Skin of body (tissue), 2 donors: ENCODE measurements at regions not wholly inside any gene's neighbourhood (a gene's known extent, or its start where the extent isn't known, plus 50 kb on each side); places are given as distances from the start of the nearest gene placed in this dataset. TPM values are rescaled to one million over a fixed set of nuclear protein-coding genes. Genes with fewer than 3 reads are reported as not detected.
"Not testable (repeated sequence)": the region's sequence is repeated elsewhere in the genome, so short reads cannot be mapped to it uniquely, and the experiment has no call there.

Experiments used
- DNase-seq: peaks from one replicate; lab custom pipeline; 2025; lab: John Stamatoyannopoulos, UW
- small RNA-seq: library from RNA; depleted of rRNA; stranded (forward); fragments of <200 nt; gene quantifications from one replicate; pipeline ENCODE3, GENCODE V24; 2014; ENCODE audit warnings: low replicate concordance

DNA sequence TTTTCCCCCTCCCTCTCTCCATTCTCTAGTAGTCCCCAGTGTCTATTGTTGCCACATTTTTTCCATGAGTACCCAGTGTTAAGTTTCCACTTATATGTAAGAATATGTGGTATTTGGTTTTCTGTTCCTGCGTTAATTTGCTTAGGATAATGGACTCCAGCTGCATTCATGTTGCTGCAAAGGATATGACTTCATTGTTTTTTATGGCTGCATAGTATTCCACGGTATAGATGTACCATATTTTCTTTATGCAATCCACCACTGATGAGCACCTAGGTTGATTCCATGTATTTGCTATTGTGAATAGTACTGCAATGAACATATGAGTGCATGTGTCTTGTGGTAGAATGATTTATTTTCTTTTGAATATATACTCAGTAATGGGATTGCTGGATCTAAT, 77.4 kb upstream of the MEGF10 start:
- DNase-seq = no peak

DNA sequence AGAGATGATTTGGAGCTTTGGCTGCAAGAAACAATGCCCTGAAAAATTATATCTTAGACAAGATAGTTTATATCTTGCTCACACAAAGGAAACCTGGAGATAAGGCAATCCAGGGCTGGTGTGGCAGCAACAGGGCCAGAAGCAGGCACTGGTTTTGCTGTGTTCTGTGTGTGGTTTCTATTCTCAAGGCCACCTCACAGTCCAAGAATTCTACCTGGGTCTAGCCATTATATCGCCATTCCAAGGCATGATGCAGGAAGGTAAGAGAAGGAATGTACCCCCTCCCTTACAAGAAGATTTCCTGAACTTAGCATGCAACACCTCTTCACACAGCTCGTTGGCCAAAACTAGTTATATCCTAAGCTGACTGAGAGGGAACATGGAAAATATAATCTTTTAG, 74.5 kb upstream of the MEGF10 start:
- no peak for DNase-seq

DNA sequence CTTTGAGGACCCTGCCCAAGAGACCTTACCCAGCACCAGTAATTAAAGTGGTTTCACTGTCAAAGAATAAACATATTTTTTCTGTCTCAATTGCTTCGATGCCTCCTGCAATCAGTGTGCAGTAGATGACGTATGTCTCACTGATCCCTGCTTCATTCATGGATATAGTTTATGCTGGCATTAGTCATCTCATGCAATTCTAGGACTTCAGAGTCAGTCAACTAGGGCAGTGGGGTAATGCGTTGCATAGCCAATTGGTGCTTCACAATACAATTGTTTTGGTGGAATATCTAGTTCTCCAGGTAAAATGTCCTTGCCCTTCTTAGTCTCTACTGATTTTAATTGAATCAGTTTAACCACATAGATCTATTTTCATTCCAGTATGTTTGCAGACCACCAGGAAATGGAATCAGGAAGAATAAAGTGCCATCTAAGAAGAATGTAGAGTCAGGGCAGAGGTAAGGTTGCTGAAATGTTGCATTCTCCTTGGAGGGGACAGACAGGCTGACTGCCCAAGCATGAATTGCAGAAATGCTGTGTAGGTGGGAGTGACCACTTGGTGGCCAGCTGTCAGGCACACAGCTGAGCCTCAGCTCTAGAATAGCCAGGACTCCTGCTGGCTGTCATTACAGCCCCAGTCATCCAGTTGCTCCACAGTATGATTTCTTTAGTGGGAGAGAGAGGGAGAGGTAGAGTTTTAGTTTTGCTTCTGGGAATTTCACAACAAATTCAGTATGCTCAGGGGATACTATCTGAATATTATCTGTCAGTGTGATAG, 73.5 kb upstream of the MEGF10 start:
- no peak for DNase-seq

DNA sequence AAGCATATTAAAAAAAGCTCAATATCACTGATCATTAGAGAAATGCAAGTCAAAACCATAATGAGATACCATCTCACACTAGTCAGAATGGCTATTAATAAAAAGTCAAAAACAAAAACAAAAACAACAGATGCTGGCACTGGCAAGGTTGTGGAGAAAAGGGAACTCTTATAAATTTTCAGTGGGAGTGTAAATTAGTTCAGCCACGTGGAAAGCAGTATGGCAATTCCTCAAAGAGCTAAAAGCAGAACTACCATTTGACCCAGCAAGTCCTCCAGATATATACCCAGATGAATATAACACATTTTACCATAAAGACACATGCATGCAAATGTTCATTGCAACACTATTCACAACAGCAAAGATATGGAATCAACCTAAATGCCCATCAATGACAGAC, 68.7 kb upstream of the MEGF10 start:
- not testable (repeated sequence) for DNase-seq

DNA sequence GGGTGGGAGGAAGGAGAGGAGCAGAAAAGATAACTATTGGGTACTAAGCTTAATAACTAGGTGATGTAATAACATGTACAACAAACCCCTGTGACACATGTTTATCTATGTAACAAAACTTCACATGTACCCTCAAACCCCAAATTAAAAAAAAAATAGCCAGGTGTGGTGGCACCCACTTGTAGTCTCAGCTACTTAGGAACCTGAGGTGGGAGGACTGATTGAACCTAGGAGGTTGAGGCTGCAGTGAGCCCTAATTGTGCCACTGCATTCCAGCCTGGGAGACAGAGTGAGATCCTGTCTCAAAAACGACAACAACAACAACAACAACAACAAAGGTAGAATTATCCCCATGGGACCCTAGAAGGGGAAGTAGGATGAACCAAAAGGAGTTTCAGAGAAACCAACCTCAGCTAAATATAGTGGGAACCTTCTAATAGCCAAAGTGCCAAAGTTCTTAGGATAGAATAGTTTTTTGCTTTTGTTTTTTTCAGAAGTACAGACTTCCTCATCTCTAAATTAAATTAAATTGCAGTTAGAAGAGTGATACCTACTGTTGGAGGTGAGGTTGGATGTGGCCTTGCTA, 67.9 kb upstream of the MEGF10 start:
- DNase-seq = not testable (repeated sequence)

DNA sequence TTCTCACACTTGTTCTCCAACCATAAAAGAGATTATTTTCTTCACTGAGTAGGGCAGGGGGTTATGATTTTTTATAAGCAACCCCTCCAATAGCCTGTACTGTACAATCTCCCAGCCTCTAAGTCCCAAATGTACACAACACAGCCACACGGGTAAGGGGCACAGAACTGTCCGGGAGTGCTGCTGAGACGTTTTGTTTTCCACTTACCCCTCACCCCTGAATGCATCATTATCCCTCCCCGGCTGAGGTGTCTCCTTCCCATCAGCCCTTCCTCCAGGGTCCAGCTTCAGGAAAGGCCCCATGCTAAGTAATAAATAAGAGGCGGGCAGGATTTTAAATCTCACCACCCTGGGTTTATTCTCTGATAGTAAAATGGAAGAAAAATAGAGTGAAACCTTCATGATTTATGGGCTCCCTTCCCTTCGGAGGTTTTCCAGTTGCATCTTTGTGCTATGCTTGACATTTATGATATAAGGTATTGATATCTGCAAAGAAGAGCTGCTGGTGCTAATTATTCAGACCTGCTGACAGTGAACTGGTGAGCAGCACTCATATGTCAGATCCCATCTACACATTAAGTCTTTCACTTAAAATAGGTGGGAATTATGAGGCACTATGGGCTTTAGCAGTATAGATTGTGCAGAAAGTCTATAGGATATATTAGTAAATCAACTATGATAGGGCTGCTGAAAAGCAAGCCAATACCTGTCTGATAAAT, 67.2 kb upstream of the MEGF10 start:
- no peak for DNase-seq

DNA sequence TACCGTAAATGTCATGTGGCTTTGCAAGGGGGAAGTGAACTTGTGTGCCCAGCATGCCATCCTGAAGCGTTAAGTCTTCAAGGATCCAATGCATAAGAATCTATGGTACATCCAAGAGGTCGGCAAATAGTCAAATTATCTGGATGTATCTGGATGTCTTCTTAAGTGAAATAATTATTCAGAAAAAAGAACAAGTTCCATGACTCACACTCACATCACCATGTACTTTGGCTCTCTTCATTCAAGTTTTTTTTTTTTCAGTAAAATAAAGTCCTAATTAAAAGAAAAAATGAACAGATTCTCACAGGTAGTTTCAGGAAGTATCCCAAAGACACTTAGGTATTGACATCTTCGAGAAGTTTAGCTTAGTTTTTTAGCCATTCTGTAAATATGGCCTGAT, 62.7 kb upstream of the MEGF10 start:
- DNase-seq = no peak

DNA sequence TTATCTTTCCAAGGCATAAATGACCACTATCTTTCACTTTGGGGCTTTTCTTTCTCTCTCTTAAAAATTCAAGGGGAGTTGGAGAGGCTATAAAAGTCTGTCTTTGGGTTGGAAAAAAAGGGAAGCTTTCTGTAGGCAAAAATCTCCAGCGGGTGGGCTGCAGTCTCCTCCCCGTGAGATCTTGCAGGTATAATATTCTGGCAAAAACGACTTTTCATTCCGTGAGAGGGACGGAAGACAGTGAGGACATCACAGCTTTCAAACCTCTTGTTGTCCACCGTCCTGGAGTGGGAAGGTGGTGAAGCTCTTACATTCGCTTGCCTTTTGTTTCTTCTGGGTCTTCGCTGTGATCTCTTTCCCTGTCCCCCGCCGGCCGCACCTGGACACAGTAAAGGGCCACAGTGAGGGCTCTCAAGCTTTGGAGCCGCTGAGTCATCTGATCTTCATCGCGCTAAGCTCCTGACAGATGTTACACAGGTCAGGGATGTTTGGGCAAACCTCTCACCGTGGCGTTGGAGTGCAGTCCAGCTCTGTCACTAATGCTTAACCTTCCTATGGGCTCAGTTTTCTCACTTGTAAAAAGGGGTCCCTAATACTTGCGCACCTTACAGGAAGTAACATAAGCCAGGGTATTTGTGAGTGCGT, 61.9 kb upstream of the MEGF10 start:
- DNase-seq = no peak

DNA sequence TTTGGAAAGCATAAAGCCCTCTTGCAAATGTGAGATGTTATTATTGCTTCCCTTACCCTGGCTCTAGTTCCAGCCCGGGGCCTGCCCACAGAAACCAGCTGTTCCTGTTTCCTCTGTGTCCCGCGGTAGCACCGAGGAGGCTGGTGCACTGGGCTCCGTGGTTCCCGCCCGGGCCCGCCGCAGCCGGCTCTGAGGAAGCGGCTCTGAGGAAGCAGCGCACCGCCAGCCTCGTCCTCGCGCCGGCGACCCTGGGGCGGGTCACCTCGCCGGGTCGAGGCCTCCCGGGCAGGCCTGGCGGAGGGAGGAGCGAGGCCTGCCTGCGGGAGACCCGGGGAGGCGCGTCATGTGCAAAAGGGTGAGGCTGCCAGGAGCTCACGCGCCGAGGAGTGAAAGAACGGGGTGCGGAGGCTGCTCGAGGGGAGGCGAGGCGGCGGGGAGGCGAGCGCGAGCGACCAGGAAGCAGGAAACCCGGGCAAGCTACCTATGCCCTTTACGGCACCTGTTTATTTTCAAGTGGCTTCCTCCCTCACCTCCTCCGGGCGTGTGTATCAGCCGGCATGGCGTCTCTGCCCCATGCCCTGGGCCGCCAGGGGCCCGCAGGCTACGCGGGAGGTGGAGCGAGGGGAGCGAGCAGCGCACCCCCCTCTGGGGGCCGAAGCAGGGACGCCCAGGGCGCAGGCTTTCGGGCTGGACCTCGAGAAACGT, 61.3 kb upstream of the MEGF10 start:
- DNase-seq = peak; percentile 13

DNA sequence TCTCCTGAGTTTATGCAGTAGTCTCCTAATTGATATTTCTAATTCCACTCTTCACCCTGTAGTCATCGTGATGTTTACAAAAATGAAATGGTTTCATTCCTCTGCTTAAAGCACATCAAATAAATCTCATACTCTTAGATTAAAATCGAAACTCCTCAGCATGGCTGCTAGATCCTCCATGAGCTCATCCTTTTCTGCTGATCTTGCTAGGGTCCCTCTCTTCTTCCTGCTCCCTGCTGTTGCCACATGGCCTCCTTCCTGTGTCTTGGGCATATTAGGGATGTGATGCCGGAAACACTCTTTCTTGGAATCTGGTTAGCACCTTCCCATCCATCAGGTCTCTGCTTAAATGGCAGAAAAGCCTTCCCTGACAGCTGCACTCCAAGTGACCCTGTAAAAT, 59.5 kb upstream of the MEGF10 start:
- no peak for DNase-seq

DNA sequence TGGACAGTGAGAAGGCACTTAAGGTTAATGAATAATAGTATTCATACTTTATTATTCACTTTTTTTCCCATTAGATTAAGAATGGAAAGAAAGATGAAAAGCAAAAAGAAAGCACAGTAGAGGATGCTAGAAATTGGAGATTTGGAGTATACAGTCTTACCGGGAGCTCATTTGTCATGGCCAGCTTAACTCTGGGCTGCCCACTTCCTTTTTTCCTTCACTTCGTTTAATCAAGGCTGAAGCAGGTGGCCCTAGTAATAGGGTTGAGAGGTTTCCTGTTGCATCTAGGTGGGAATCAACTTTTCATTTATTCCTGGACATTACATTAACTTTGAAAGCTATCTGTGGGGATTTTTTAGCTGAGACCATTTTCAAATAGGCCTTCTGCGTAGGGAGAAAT, 57.0 kb upstream of the MEGF10 start:
- no peak for DNase-seq

DNA sequence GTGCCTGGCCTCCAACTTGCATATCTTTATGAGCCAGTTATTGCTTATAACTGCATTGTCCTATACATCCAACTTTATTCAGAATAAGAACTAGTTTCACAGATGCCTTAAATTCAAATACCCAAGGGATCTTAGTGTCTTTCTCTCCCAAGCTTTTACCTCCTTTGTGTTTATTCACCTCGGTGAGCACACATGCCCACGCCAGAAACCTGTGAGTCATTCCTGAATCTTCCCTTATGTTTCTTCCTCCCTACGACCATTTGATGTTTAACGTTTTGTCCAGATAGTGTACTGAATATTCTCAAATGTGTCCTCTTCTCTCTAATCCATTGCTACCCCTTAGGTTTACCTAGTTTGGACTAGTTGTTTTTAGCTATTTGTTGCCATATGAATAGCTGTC, 55.5 kb upstream of the MEGF10 start:
- no peak for DNase-seq

DNA sequence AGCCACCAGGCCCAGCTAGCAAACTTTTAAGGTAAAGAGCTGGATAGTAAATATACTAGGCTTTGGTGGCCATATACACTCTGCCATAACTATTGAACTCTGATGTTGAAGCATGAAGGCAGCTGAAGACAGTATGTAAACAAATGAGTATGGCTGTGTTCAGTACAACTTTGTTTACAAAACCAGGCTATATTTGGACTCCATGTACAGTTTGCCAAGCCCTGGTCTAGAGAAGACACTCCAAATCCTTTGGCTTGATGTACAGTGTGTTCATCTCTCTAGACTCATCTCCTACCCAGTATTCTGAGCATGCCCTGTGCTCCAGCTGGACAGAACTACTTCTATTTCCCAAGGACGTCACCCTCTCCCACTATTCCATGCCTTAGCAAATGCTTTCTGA, 54.3 kb upstream of the MEGF10 start:
- no peak for DNase-seq

Small RNAs in the stretch of these regions (small RNA-seq; reads per million reads assigned to genes)
- gene AC011416.2 (not detected), gene MRPS5P3 (not detected)
